ENCODE measurements at regions not wholly inside any gene's neighbourhood (a gene's known extent, or its start where the extent isn't known, plus 50 kb on each side); places are given as distances from the start of the nearest gene placed in this dataset.

- DNase-seq: no peak
- Histone ChIP-seq H3K36me3 (no peaks in the 10 kb centered on the region), H3K4me3 (no peak overlapping the region), H3K27me3 (no peaks in the 10 kb centered on the region), H3K9me3 (no peaks in the 10 kb centered on the region), H3K27ac (no peak overlapping the region), H3K4me1 (no peaks in the 10 kb centered on the region)
- ATAC-seq: no peak
- FAIRE-seq: no peak
- intact Hi-C loops (cut with DNase I): no loop called here
- WGBS, 2 donors: 0 to 36% methylated on average over 1 of the region's 1 CpG
- TF ChIP-seq, protein P1, sequence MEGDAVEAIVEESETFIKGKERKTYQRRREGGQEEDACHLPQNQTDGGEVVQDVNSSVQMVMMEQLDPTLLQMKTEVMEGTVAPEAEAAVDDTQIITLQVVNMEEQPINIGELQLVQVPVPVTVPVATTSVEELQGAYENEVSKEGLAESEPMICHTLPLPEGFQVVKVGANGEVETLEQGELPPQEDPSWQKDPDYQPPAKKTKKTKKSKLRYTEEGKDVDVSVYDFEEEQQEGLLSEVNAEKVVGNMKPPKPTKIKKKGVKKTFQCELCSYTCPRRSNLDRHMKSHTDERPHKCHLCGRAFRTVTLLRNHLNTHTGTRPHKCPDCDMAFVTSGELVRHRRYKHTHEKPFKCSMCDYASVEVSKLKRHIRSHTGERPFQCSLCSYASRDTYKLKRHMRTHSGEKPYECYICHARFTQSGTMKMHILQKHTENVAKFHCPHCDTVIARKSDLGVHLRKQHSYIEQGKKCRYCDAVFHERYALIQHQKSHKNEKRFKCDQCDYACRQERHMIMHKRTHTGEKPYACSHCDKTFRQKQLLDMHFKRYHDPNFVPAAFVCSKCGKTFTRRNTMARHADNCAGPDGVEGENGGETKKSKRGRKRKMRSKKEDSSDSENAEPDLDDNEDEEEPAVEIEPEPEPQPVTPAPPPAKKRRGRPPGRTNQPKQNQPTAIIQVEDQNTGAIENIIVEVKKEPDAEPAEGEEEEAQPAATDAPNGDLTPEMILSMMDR (IDR thresholded peaks at IDR 0.05): no peak
Measured at GRCh38 chr10:32114508-32114907, 58.3 kb upstream of the KIF5B start.

- TF ChIP-seq, protein P1 (IDR thresholded peaks at IDR 0.05): no peak
- Histone ChIP-seq H3K9me3 (no peaks in the 10 kb centered on the region), H3K27me3 (no peaks in the 10 kb centered on the region), H3K4me1 (no peaks in the 10 kb centered on the region), H3K27ac (no peak overlapping the region), H3K36me3 (no peaks in the 10 kb centered on the region), H3K4me3 (no peak overlapping the region)
- no peak for FAIRE-seq
- DNase-seq: no peak
- intact Hi-C loops (cut with DNase I): no loop called here
- ATAC-seq: peak in 1 of 4 donors; percentile 49
- 26 to 54% methylated on average over 3 of the region's 3 CpGs for WGBS, 2 donors
Measured at GRCh38 chr10:32112055-32112454, 55.8 kb upstream of the KIF5B start.

GRCh38 chr10:32111585-32111984 lies 55.4 kb upstream of the KIF5B start:
- 85 to 93% methylated on average over 3 of the region's 3 CpGs for WGBS, 2 donors
- H3K9me3 ChIP-seq: no peaks in the 10 kb centered on the region
- intact Hi-C loops (cut with DNase I): no loop called here
- no peaks in the 10 kb centered on the region for H3K27me3 ChIP-seq
- FAIRE-seq (no peak), ATAC-seq (no peak), DNase-seq (no peak)
- H3K4me3 ChIP-seq: no peak overlapping the region
- H3K4me1 ChIP-seq: no peaks in the 10 kb centered on the region
- TF ChIP-seq, protein P1 (IDR thresholded peaks at IDR 0.05): no peak
- no peak overlapping the region for H3K27ac ChIP-seq
- no peaks in the 10 kb centered on the region for H3K36me3 ChIP-seq

GRCh38 chr10:32110790-32111189 lies 54.6 kb upstream of the KIF5B start:
- FAIRE-seq (no peak), ATAC-seq (no peak), DNase-seq (no peak)
- Histone ChIP-seq H3K9me3 (no peaks in the 10 kb centered on the region), H3K27me3 (no peaks in the 10 kb centered on the region), H3K4me1 (peaks cover 0 to 2% (median 0%) of the 10 kb centered on the region in 3 donors), H3K27ac (no peak overlapping the region), H3K36me3 (no peaks in the 10 kb centered on the region), H3K4me3 (no peak overlapping the region)
- TF ChIP-seq, protein P1 (IDR thresholded peaks at IDR 0.05): no peak
- WGBS, 2 donors: 89 to 91% methylated on average over 7 of the region's 7 CpGs
- intact Hi-C loops (cut with DNase I): no loop called here

- TF ChIP-seq, protein P1 (IDR thresholded peaks at IDR 0.05): no peak
- no peaks in the 10 kb centered on the region for H3K9me3 ChIP-seq
- H3K27ac ChIP-seq: no peak overlapping the region
- no peak for DNase-seq
- no peak for FAIRE-seq
- H3K36me3 ChIP-seq: no peaks in the 10 kb centered on the region
- ATAC-seq: no peak
- H3K4me3 ChIP-seq: no peak overlapping the region
- no peaks in the 10 kb centered on the region for H3K27me3 ChIP-seq
- peaks cover 0 to 3% (median 0%) of the 10 kb centered on the region in 3 donors for H3K4me1 ChIP-seq
- intact Hi-C loops (cut with DNase I): no loop called here
- 89 to 92% methylated on average over 24 of the region's 24 CpGs for WGBS, 2 donors
Measured at GRCh38 chr10:32109603-32110002, 53.4 kb upstream of the KIF5B start.

Measured in pancreas (tissue), 10 donors.